GM12874 (cell line): ENCODE measurements at regions not wholly inside any gene's neighbourhood (a gene's known extent, or its start where the extent isn't known, plus 50 kb on each side); places are given as distances from the start of the nearest gene placed in this dataset.

Experiments
- TF ChIP-seq, protein P1 (sequence below): IDR thresholded peaks from 2 replicates; pipeline ENCODE4 v1.5.1; 2011; ENCODE audit warnings: low read depth, mild to moderate bottlenecking, control low read depth, low read length, moderate library complexity; ENCODE audit not compliant: insufficient read depth

DNA sequence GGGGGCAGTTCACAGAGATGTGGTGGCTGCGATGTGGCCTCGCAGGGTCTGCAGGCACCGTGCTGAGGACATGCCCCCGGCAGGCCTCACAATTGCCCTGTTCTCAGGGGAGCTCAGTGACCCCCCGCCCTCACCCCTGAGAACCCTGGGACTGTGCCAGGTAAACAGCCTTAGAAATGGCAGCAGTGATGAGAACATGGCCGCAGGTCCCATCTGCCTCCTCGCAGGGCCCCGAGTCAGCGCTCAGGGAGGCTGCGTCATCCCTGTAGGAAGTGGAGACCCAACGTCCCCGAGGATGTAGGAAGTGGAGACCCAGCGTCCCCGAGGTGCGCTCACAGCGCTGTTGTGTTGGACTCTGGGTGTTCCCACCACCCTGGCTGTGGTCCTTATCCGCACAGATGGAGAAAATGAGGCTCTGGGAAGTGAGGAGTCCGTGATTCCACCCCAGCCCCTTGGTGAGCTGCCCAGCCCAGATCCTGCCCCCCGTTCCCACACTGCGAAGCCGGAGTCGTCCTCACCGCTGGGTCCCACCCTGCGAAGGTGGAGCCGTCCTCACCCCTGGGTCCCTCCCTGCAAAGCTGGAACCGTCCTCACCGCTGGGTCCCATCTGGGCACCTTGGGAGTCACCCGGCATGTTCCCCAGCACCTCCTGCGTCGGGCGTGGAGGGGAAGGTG lies 1086.8 kb downstream of the BRD1 start:
- TF ChIP-seq, protein P1, sequence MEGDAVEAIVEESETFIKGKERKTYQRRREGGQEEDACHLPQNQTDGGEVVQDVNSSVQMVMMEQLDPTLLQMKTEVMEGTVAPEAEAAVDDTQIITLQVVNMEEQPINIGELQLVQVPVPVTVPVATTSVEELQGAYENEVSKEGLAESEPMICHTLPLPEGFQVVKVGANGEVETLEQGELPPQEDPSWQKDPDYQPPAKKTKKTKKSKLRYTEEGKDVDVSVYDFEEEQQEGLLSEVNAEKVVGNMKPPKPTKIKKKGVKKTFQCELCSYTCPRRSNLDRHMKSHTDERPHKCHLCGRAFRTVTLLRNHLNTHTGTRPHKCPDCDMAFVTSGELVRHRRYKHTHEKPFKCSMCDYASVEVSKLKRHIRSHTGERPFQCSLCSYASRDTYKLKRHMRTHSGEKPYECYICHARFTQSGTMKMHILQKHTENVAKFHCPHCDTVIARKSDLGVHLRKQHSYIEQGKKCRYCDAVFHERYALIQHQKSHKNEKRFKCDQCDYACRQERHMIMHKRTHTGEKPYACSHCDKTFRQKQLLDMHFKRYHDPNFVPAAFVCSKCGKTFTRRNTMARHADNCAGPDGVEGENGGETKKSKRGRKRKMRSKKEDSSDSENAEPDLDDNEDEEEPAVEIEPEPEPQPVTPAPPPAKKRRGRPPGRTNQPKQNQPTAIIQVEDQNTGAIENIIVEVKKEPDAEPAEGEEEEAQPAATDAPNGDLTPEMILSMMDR = no peak

DNA sequence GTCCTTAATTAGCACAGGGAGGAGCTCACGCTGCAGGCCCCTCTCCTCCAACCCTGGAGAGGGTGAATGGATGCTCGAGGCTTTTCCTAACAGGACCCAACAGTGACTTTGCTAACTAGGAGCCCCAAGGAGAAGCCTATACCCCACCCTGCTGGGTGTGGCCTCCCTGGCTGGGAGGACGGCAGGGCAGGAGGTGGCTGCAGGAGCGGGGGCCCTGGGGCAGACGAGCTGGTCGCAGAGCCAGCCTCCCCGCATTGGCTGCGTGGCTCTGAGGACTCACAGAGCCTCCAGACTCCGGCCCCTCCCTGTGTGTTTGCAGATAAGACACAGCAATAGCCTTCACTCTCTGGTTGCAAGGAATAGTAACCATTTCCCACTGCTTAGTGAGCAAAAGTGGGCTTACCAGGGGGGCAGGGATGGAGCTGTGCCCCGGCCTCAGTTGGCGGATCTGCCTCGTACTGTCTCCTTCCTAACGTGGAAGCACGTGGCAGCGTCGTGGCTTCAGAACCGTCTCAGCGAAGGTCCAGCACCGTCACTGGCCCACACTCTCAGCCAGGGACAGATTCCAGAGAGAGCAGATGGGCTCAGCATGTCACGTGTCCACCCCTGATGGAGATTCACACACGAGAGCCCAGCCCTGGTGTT lies 1087.5 kb downstream of the BRD1 start:
- TF ChIP-seq, protein P1 = no peak

DNA sequence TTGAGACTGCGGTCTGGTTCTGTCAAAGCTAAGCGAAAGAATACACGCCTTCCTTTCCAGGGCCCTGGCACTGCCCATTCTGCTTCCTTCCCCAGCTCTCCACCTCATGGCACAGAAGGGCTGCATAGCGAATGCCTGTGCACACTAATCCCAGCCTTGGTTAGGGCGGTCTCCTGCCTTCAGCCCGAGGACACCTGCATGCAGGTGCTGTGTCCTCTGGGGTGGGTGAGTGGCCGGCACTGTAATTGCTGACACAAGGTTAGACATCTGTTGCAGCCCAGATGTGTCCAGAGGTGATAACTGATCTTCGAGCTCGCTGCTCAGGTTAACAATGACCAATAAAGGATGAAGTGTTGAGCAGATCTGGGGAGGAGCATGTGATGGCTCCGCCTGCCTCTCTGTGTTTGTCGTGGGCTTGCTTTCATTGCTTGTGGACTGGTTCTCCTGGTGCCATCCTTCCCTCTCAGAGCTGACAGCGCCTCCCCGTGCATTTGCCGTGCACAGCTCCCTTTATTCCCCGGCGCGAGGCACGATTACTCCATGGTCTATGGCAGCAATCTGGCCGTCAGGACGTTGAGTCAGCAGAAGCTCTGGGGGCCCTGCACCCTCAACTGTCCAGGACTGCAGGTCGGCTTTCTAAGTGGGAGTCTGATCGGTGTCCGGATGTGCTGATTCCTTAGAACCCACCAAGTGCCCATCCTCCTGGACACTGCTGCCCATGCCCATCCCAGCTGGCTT lies 1088.2 kb downstream of the BRD1 start:
- TF ChIP-seq, protein P1 = no peak

DNA sequence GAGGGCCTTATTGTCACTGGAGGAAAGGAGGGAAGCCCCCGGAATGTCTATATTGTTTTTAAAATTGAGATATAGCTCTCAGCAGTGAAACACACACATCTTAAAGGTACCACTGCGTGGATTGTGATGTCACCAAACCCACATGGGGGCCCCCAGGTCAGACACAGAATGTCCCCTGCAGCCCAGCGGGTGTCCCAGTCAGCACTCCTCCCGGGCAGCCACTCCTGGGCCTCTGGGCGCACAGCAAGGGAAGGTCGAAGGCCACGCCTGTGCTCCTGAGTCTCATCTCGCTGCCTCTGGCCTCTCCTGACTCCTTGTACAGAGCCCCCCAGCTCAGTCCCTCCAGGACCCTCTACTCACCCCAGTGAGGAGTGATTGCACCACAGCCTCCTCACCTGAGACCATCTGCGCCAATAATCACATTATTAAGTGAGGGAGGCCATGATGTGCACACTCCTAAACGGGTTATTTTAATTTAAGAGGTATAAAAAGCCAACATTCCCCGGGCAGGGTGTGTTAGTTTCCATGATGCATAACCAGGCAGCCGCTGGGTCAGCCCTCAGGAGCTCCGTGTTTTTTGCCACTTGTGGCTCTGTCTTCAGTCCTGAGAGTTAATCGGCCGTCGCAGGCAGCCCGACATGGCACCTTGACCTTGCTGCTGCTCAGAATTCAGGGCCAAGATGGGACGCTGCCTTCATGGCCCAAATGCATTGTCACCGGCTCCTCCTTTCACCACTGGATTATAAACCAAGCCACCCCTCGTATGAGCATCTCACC lies 1089.3 kb downstream of the BRD1 start:
- TF ChIP-seq, protein P1 = no peak

DNA sequence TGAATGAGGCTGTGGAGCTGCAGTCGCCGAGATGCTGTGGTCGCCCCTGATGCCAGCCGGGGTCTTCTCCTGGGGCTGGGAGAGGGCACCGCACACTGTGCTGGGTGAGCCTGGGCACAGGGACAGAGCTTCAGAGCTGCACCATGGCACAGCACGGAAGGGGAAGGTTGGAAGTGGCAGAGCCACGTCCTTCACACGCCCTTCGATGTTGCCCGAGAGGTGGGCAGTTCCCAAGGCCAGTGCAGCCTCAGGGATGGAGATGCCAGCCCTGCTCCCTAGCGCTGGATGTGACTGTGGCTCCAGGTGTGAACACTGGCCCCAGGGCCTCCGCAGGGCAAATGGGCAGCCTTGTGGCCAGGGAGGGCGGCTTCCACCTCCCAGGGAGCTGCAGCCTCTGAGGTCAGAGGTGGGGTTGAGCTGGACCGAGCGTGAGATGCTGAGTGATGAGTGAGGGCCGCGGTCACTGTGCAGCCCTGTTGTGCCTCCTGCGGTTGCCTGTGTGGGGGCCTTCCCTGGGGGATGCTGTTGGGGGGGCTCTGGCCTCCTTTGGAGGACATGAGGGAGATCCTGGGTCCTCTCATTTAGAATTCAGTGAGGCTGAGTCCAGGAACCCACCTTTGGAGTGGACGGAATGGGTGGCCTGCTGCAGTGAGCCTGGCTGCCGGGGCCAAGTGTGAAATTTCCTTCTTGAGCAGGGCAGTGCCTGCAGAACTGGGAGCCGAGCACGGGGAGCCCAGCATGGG lies 1090.0 kb downstream of the BRD1 start:
- TF ChIP-seq, protein P1 = no peak

DNA sequence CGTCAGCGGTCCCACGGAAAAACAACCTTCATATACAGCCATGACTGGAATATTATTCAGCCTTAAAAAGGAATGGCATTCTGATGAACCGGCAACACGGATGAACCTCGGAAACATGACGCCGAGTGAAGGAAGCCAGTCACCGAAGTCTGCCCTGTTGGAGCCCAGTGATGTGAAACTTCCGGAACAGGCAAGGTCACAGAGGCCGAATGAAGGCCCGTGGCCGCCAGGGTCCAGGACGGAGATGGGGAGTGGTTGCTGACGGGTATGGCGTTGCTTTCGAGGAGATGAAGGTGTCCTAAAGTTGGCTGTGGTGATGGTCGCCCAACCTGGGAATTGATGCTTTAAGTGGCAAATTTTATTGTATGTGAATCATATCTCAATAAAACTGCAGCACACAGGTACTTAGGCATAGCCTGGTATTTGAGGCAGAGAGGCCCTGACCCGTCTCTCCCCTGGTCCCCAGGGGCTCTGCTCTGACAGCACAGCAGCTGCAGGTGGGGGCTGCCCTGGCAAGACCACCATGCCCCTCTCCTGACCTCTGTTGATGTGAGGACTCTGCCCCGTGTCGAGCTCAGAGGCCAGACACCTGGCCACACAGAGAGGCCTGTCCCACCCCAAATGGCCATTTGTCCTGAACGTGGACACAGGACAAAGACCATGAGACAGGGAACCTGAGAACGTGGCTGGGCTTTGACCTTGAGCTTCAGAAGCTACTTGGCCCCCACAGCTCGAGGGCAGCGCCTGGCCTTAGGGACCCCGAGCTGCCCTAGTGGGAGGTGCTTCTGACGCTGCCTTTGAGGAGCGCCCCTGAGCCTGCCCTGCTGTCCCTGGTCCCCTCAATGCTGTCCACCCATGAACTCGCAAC lies 1090.8 kb downstream of the BRD1 start:
- TF ChIP-seq, protein P1 = no peak
